NCI-H2107 treated with DMSO at 0.1 percent for 48 hours (cell line): ENCODE measurements at regions not wholly inside any gene's neighbourhood (a gene's known extent, or its start where the extent isn't known, plus 50 kb on each side); places are given as distances from the start of the nearest gene placed in this dataset.

ENCODE experiments used
- DNase-seq: peaks from one replicate; lab custom pipeline; 2025; ENCODE audit not compliant: unreplicated experiment; lab: John Stamatoyannopoulos, UW

- DNase-seq, result no peak
These were observed 138.8 kb downstream of the TUSC7 start for GRCh38 chr3:116848248-116848829.

GRCh38 chr3:116849261-116849688, 139.7 kb downstream of the TUSC7 start:
- no peak for DNase-seq

- DNase-seq, result no peak
These were observed 143.2 kb downstream of the TUSC7 start for GRCh38 chr3:116852803-116853202.

GRCh38 chr3:116863270-116863770, 153.7 kb downstream of the TUSC7 start:
- no peak for DNase-seq

GRCh38 chr3:116863822-116864589, 154.4 kb downstream of the TUSC7 start:
- peak; percentile 39 for DNase-seq

- no peak for DNase-seq
These were observed 155.0 kb downstream of the TUSC7 start for GRCh38 chr3:116864590-116864927.

- no peak for DNase-seq
These were observed 160.8 kb downstream of the TUSC7 start for GRCh38 chr3:116870379-116870778.

- DNase-seq, result no peak
These were observed 162.3 kb downstream of the TUSC7 start for GRCh38 chr3:116871905-116872304.

- DNase-seq, result no peak
These were observed 163.1 kb downstream of the TUSC7 start for GRCh38 chr3:116872688-116873087.

- no peak for DNase-seq
These were observed 163.6 kb downstream of the TUSC7 start for GRCh38 chr3:116873142-116873541.

- DNase-seq, result no peak
These were observed 168.4 kb downstream of the TUSC7 start for GRCh38 chr3:116877968-116878367.

- DNase-seq, result no peak
These were observed 176.8 kb downstream of the TUSC7 start for GRCh38 chr3:116886202-116886893.

- DNase-seq, result no peak
These were observed 186.5 kb downstream of the TUSC7 start for GRCh38 chr3:116896116-116896515.

GRCh38 chr3:116897382-116897781, 187.8 kb downstream of the TUSC7 start:
- DNase-seq, result no peak

- no peak for DNase-seq
These were observed 189.7 kb downstream of the TUSC7 start for GRCh38 chr3:116899253-116899652.

GRCh38 chr3:116905334-116905733, 195.8 kb downstream of the TUSC7 start:
- DNase-seq, result no peak

GRCh38 chr3:116905794-116906193, 196.2 kb downstream of the TUSC7 start:
- no peak for DNase-seq

- DNase-seq, result no peak
These were observed 202.5 kb downstream of the TUSC7 start for GRCh38 chr3:116912116-116912515.

- no peak for DNase-seq
These were observed 204.4 kb downstream of the TUSC7 start for GRCh38 chr3:116914004-116914403.

- DNase-seq, result no peak
These were observed 207.3 kb downstream of the TUSC7 start for GRCh38 chr3:116916836-116917235.

- no peak for DNase-seq
These were observed 211.4 kb downstream of the TUSC7 start for GRCh38 chr3:116920826-116921610.
